ENCODE measurements at regions not wholly inside any gene's neighbourhood (a gene's known extent, or its start where the extent isn't known, plus 50 kb on each side); places are given as distances from the start of the nearest gene placed in this dataset.
A peak's percentile ranks its signal among the peaks of the same experiment; 100 is the strongest.

DNA sequence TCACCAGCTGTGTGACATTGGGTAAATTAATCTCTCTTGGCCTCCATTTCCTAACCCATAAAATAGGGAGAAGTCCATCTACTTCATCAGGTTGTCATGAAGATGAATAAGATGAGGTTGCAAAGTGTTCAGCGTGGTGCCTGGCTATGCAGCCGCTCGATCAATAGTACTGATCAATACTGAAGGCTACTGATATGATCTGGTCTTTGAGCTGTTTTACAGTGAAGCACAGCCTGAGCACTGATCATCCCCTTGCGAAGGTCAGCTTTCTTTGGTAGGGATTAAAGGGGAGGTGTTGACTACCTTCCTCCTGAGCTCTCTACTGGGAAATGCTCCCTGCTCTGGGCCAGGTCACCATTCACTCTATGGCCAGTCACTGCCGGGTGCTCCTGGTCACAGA is 108.4 kb upstream of the NOCT start:
- no peak overlapping the region for H3K4me3 ChIP-seq (ENCODE audit: low read depth, low read length)
- TF ChIP-seq, protein P1, sequence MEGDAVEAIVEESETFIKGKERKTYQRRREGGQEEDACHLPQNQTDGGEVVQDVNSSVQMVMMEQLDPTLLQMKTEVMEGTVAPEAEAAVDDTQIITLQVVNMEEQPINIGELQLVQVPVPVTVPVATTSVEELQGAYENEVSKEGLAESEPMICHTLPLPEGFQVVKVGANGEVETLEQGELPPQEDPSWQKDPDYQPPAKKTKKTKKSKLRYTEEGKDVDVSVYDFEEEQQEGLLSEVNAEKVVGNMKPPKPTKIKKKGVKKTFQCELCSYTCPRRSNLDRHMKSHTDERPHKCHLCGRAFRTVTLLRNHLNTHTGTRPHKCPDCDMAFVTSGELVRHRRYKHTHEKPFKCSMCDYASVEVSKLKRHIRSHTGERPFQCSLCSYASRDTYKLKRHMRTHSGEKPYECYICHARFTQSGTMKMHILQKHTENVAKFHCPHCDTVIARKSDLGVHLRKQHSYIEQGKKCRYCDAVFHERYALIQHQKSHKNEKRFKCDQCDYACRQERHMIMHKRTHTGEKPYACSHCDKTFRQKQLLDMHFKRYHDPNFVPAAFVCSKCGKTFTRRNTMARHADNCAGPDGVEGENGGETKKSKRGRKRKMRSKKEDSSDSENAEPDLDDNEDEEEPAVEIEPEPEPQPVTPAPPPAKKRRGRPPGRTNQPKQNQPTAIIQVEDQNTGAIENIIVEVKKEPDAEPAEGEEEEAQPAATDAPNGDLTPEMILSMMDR (IDR thresholded peaks at IDR 0.05; ENCODE audit: low read depth, low read length) = no peak

DNA sequence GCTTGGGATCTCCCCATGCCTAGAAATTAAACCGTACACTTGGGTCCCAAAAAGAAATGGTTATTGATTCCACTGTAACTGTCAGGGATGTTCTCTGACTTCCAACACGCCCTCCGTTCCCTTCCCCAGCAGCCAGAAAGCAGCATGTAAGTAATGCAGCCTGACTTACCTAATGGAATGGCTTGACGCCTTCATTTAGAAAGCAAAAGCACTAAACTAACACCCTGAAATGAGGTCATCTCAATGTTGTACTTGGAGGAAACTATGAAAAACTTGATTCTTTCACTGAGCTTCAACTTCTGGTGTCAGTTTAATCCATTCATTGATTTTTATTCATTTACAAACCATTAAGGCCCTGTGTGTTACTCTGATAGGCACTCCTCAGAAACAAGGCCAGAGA is 110.8 kb upstream of the NOCT start:
- no peak overlapping the region for H3K4me3 ChIP-seq (ENCODE audit: low read depth, low read length)

DNA sequence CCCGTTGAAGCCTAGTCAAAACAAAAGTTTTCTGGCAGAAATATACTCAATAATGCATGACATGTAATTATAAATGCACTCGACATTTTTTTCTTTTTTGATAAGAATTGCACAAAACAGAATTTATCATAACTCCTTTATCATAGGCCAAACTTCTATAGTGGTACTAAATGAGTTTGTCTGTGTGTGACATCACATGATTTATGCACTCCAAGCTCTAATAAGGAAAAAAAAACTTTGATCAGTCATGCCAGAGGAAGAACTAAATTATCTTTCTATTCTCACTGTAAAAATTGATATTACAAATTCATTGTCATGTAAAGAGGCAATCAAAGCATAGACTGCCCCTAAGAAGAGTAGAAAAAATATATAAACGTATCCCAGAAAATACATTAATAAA is 112.4 kb upstream of the NOCT start:
- TF ChIP-seq, protein P1 (IDR thresholded peaks at IDR 0.05; ENCODE audit: low read depth, low read length) = no peak
- no peak overlapping the region for H3K4me3 ChIP-seq (ENCODE audit: low read depth, low read length)

More for the DNA sequence above, 110.8 kb upstream of the NOCT start:
- TF ChIP-seq, protein P1 (IDR thresholded peaks at IDR 0.05; ENCODE audit: low read depth, low read length) = no peak

DNA sequence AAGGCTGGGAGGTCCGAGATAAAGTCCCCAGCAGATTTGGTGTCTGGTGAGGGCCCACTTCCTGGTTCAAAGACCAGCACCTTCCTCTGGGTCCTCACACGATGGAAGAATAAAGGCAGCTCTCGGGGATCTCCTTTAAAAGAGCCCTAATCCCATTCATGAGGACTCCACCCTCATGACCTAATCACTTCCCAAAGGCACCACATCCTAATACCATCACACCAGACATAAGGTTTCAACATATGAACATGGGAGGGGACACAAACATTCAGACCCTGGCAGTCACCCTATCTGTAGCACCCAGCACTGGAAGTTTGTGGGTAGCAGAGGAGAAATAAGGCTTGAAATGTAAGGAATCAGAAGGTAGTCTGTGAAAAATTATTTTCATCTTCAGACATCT is 112.9 kb upstream of the NOCT start:
- H3K4me3 ChIP-seq (ENCODE audit: low read depth, low read length) = no peak overlapping the region
- TF ChIP-seq, protein P1 (IDR thresholded peaks at IDR 0.05; ENCODE audit: low read depth, low read length) = no peak

DNA sequence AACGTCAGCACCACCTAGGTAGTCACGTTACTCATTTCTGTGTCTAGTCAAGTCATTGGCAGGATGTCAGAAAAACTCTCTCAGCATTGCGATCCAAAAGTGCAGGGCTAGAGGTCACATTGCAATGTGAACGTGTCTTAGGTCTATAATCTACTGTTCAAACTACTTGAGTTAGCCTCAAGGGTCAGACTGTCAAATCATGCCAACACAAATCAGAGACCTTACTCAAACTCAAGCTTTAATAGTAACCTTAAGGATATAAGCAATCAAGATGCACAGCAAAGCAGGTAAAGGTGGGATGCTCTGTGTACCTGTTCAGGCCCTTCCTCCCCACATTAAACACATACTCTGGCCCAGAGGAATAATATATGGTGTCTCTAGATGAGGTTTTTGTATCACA is 114.4 kb upstream of the NOCT start:
- no peak overlapping the region for H3K4me3 ChIP-seq (ENCODE audit: low read depth, low read length)
- TF ChIP-seq, protein P1 (IDR thresholded peaks at IDR 0.05; ENCODE audit: low read depth, low read length) = no peak

DNA sequence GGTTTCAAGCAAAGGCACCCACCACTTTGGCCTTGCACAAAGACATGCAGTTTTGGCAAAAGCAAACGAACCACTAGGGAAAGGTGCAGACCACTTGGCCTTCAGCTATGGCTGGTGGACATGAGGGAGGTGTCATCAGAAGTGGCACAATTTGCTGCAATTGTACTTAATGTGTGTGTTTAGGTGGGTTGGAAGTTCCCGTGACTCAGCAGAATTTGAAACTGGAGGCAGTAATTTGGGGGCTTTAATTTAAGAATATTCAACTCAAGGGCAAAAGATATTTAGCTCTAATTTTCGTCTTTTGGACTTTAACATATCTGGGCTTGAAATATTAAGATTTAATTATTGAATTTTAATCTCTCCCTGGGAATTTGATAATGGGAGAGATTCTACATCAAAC is 115.6 kb upstream of the NOCT start:
- H3K4me3 ChIP-seq (ENCODE audit: low read depth, low read length) = no peak overlapping the region
- TF ChIP-seq, protein P1 (IDR thresholded peaks at IDR 0.05; ENCODE audit: low read depth, low read length) = no peak

DNA sequence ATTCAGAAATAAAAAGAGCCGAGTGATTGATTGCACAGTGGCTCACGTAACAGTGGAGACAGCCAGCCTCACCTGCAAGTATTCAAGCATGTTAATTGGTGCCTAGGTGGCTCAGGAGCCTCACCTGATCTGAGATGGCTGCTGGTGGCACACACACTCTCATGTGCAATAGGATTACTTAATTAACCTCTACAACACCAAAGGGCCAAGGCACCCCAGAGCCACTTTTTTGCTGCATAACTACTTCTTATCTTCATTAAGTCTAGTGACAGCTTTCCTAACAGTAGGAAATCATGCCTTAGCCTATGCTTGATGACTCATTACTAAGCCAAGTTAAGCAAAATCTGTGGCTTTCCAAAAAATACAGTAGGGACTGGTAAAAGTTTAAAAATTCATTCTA is 117.3 kb upstream of the NOCT start:
- TF ChIP-seq, protein P1 (IDR thresholded peaks at IDR 0.05; ENCODE audit: low read depth, low read length) = no peak
- peak overlapping the region; percentile 21; the same call in 1 of the 2 replicates for H3K4me3 ChIP-seq (ENCODE audit: low read depth, low read length)
